Right hindlimb (tissue), 1 donor: ENCODE measurements at regions not wholly inside any gene's neighbourhood (a gene's known extent, or its start where the extent isn't known, plus 50 kb on each side); places are given as distances from the start of the nearest gene placed in this dataset.

Experiments
- DNase-seq: peaks from one replicate; pipeline ENCODE4 v3.0.0-alpha.2; 2018

DNA sequence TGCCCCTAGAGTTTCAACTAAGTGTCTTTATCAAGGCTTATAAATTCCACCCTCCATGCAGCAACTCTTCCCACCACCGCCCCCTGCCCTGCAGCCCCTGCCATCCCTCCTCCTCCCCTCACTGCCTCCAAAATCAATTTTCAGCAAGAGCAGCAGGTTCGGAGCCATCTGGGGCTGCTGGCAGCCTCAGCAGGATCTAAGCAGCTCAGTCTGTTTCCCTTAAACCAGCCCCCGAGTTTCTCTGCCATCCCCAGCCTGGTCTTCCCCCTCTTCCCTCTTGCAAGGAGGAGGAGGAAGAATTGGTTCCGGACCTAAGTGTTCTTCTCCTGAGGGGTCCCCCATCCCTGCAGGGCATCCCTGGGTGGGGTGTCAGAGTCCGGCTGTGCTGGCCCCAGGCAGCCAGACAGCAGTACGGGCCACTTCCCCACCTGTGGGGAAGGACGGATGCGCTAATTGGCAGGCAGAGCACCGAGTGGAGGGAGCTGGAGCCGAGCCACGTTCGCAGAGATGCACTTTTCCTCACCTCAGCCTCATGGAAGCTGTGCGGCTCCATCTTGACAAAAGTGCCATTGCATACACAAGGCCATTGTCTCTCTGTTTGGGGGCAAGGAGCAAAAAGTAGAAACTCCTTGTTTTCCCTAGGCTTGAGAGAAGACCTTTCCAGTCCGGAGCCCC is 189.3 kb downstream of the KCNA5 start:
- no peak for DNase-seq

GRCh38 chr12:5236022-5236640 is 192.5 kb downstream of the KCNA5 start:
- DNase-seq, result no peak

DNA sequence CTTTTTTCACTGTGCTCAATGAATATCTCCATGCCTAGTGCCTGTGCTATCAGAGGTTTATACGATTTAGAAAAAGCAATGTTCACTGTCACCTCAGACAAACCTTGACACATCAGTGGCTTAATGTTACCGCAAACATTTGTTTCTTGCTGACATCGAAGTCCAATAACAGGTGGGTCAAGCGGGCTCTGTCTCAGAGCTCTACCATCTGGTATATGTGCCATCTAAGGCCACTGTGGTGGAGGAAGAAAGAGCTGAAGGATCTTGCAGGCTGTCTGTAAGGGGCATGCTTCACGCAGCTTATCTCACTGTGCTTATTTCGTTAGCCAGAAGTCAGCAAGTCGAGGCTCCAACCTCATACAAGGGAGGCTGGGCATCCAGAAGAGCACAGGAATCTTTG is 189.5 kb upstream of the NTF3 start:
- DNase-seq, result no peak

DNA sequence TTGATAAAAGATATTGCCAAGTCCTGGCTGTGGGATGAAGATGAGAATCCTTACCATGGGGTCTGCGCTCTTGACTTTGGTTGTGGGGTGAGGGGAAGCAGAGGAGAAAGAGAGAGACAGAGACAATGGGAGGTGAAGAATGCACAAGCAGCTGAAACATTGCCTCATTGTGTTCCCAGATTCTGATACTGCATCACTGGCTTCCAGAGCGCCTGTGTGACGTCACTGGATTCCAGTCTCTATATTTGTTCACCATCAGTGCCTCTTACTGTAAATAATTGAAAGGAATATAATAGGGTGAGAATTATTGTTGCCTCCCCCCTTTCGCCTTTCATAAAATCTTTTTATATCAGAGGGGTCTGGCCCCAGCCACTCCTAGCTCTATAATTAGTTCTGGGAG is 188.9 kb upstream of the NTF3 start:
- DNase-seq, result no peak

DNA sequence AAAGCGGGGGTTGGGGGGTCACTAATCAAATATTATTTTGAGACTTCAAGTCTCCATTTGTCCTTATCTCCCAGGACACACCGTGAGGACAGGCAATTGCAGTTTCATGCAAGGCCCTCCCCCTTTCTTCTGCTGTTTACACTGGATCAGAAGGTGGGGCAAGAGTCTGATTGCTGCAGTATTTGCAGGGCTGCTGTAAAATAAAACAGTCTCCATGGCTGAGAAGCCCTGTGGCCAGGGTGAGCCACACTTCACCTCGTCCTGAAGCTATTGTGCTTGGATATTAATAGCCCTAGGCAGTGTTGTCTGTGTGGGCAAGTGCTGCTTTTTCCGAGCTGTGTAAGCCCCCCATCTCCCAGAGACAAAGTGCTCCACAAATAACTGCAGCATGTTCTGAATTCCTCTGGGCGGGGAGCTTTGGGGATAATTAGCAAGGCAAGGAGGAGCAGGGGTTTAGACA is 187.4 kb upstream of the NTF3 start:
- no peak for DNase-seq

DNA sequence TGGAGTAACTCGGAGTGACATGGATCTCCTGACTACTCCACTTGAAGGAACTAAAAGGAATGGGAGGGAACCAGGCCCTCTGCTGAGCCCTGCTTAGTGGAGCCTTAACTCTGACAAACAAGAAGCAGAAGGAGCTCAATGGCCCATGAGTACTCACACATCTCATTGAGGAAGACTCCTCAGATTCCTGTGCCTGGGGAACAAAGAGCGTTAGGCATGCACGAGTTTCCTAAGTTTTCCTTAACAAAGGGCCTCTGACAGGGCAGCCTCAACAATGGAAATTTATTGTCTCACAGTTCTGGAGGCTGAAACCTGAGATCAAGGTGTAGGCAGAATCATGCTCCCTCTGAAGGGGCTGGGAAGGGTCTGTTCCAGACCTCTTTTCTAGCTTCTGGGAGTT is 185.7 kb upstream of the NTF3 start:
- no peak for DNase-seq

GRCh38 chr12:5247144-5247543 is 184.8 kb upstream of the NTF3 start:
- no peak for DNase-seq

DNA sequence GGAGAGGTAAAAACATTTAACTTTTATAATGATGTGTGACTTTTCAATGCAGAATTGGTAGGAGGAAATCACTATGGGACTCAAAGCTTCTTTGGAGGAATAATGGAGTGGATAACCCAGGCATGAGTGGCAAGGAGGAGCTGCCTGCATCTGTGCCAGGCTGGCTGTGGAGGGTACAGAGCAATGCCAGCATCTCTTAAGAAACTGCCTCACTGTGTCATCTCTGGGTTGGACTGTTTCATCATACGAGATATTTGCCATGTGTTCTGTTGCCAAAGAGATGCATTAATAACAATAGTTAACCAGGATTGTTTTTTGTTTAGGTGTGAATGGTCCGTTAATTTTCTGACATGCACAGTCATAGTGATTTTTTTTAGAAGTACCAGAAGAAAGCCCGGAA is 183.7 kb upstream of the NTF3 start:
- no peak for DNase-seq

GRCh38 chr12:5248999-5249526 is 182.8 kb upstream of the NTF3 start:
- DNase-seq, result no peak

- no peak for DNase-seq
Measured at GRCh38 chr12:5251092-5251491, 180.8 kb upstream of the NTF3 start.

DNA sequence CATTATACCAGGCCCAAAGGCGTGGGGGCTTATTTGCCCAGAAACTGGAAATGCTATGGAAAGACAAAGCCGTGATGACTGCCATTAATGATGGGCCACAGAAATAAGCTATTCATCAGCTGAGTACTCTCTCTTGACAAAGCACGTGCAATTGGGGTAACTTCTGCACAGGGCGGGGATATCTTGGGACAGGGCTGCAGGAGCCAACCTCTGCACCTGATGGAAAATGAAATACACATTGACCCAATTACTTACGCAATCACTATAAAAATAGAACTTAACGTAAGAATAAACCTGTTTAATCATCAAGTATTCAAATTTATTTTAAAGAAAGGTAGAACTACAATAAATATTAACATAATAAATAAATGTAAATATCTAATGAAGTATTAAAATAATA is 180.1 kb upstream of the NTF3 start:
- no peak for DNase-seq

- DNase-seq, result no peak
Measured at GRCh38 chr12:5254703-5255102, 177.2 kb upstream of the NTF3 start.

DNA sequence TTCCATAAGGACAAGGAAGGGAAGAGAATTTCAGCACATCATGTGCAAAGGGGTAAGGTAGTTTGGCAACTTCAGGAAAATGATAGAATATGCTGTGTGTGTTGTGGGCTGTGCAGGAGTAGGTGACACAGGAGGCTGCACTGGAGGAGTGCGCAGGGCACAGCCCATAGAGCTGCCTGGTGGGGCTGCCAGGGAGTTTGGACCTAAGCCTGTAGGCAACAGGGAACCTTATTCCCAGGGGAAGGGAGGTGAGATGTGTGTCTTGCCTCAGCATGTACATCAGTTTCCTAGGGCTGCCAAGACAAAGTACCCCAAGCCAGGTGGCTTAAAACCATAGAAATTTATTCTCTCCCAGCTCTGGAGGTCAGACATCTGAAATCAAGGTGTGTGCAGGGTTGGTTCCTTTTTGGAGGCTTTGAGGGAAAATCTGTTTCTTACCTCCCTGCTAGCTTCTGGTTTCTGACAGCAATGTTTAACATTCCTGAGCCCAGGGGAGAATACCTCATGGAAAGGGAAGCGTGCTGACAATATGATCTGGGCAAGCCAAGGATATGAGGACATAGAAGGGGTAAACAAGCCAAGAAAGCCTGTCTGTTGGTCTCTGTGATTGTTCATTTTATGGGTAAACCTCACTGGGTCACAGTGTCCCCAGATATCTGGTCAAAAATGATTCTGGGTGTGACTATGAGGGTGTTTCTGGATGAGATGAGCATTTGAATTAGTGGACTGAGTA is 174.0 kb upstream of the NTF3 start:
- DNase-seq, result no peak

- DNase-seq, result peak; percentile 35
Measured at GRCh38 chr12:5258498-5258897, 173.4 kb upstream of the NTF3 start.

GRCh38 chr12:5258926-5259325 is 173.0 kb upstream of the NTF3 start:
- DNase-seq, result no peak

GRCh38 chr12:5259523-5259922 is 172.4 kb upstream of the NTF3 start:
- no peak for DNase-seq

DNA sequence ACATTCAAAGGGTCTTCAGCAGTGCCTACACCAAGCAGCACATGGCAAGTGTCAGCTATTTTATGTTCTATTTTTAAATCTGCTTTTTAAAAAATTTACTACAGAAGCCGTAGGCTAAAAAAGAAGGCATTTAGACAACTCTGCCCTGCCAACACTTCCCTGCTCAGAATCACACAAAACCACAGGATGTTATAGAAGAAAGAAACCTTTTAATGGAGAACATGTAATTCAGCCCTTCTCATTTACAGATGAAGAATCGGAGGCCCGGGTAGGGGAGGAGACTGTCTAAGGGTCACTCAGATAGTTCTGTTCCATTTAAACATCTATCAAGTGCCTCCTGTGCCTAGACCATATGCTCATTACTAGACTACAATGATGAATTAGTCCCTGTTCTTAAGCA is 171.8 kb upstream of the NTF3 start:
- DNase-seq, result no peak

GRCh38 chr12:5260591-5261086 is 171.3 kb upstream of the NTF3 start:
- no peak for DNase-seq

DNA sequence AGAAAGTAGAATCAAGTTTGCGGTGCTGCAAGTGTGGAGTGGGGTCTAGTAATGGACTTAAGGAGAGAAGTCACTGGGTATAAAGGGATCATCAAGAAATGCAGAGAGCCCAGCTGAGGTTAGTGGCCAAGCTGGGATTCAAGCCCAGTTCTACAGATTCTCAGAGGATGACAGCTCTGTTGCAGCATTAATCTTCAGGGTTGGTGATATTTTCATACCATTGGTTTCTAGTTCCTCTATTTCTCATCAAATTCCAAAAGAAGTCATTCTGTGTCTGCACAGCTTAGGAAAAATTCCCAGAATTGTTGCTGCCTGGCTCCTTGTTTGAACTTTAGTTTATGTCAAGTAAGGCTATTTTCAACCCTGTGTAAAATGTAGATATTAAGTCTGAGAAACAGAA is 169.5 kb upstream of the NTF3 start:
- no peak for DNase-seq

DNA sequence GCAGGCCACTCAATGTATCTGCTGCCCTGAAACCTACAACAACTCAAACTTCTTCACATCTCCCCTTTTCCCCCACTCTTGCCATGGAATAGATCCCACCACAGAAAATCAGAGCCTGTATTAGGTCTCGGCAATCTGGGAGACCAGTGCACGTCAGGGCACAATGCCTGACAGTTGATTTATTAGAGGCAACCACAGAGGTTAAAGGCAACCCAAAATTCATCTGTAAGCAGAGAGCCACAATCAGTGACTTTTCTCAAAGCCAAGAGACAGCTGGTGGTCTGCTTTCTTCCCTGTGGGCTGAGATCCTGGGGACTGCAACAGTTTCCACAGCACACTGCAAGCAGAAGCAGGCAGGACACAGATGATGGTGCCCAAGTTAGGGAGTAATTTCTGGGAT is 169.0 kb upstream of the NTF3 start:
- DNase-seq, result no peak

DNA sequence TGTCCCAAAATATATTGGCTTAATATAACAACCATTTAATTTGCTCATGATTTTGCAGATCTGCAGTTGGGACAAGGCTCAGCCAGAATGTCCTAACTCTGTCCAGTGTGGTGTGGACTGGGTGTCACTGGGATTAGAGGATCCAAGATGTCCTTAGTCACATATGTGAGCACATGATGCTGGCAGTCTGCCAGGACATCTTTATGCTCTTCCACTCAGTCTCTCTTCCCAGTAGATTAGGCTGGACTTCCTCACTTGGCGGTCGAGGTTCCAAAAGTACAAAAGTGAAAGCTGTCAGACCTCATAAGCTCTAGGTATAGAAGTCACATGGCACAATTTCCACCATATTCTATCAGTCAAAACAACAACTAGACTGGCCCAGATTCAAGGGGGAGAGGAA is 167.9 kb upstream of the NTF3 start:
- DNase-seq, result no peak

- no peak for DNase-seq
Measured at GRCh38 chr12:5267603-5268423, 164.1 kb upstream of the NTF3 start.
